ENCODE measurements at regions not wholly inside any gene's neighbourhood (a gene's known extent, or its start where the extent isn't known, plus 50 kb on each side); places are given as distances from the start of the nearest gene placed in this dataset.

DNA sequence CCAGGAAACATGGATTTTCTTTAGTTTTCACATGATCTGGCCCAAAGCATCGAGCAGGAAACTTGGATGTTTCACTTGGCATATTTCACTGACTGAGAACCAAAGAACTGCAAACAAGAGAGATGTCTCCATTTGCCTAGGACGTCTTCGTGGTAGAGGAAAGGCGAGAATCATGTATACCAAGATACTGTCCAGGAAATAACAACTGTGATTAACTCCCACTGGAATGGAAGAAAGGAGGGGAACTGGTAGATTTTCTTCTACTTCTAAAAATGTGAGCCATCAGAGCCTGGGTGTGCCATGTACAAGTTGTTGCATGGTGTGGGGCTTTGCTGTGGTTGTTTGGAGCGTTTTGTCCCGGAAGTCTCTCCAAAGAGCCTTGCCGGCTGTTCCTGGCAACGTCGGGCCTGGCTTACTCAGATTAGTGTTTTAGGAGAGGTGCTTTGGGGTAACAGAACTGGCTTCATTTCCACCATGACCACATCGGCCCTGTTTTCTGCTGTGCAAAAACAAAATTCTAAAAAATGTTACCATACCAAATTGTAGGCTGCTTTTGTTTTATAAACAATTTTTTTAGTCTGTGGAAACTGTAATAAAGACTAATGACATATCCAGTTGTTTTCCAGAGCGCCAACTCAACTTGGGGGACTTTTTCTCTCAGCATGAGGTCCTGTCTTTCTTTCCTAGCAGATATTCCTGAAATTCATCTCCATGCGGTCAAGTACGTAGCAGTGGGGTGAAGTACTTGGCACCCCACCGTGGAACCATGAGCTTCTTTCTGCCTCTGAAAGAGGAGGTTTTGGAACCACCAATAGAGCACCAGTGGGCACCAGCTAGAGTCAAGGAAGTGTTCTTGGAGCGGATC, 118.3 kb downstream of the TM2D1 start:
- H4K91ac ChIP-seq (ENCODE audit: insufficient read depth, low read depth, low read length): no peak overlapping the region
- H3K4me2 ChIP-seq (ENCODE audit: low read depth, low read length): no peak overlapping the region
- no peaks in the 10 kb centered on the region for H3K4me1 ChIP-seq (ENCODE audit: control insufficient read depth, insufficient read depth, low read length)
- WGBS, 2 experiments (ENCODE audit: extremely low coverage in 2 of 2, insufficient read length in 1 of 2): no CpG with 5 or more reads among the region's 15 CpGs
- no peaks in the 10 kb centered on the region for H3K9me3 ChIP-seq (ENCODE audit: control insufficient read depth, insufficient read depth, low read length)
- no peak overlapping the region for H3K14ac ChIP-seq (replicated peaks; ENCODE audit: low read depth, low read length)
- no peaks in the 10 kb centered on the region for H3K79me1 ChIP-seq (ENCODE audit: low read depth in 1 of 2, low read length in 2 of 2)
- no peak overlapping the region for H4K5ac ChIP-seq (ENCODE audit: low read depth, low read length)
- no peaks in the 10 kb centered on the region for H3K27me3 ChIP-seq (ENCODE audit: control insufficient read depth, insufficient read depth, low read length)
- H4K20me1 ChIP-seq (ENCODE audit: insufficient read depth, low read length): no peaks in the 10 kb centered on the region
- H2BK5ac ChIP-seq (ENCODE audit: low read depth, low read length, poor library complexity, severe bottlenecking): no peak overlapping the region
- DNase-seq (no peak), ATAC-seq (ENCODE audit: low read depth) (no peak)
- H2BK120ac ChIP-seq (ENCODE audit: low read depth, low read length): no peak overlapping the region; the same call in 1 of the 2 replicates
- POLR2A ChIA-PET (ENCODE audit: unreplicated experiment): interaction anchor here (0.6 kb wide), 1 partner anchor 609 kb away, joined by 6 read pairs; no protein-coding TSS in a partner anchor
- no peaks in the 10 kb centered on the region for H3K36me3 ChIP-seq (ENCODE audit: control insufficient read depth, insufficient read depth, low read length)
- in situ Hi-C loops (cut with MboI; ENCODE audit: low sequenced_read_pairs) (no loop called here), dilution Hi-C loops (cut with HindIII; ENCODE audit: low sequenced_read_pairs, unreplicated experiment) (no loop called here), intact Hi-C loops (cut with micrococcal nuclease) (no loop called here)
- no peak overlapping the region for H2AFZ ChIP-seq (replicated peaks; ENCODE audit: low read length, poor library complexity)
- H3K9me1 ChIP-seq (ENCODE audit: insufficient read depth, low read length): no peaks in the 10 kb centered on the region
- H3K4me3 ChIP-seq (ENCODE audit: insufficient read depth, low read depth, low read length): no peak overlapping the region
- BruUV-seq (replicated peaks): no TSS peak
- no peak overlapping the region for H4K8ac ChIP-seq (ENCODE audit: low read depth in 2 of 2, low read length in 2 of 2)
- no peak overlapping the region for H3K27ac ChIP-seq (ENCODE audit: insufficient read depth, low read length)
- no peak overlapping the region for H2AK9ac ChIP-seq (replicated peaks; ENCODE audit: low read depth, low read length, poor library complexity)
- H2AK5ac ChIP-seq (ENCODE audit: low read depth, low read length): no peak overlapping the region
- H3K18ac ChIP-seq (ENCODE audit: low read depth, low read length): no peak overlapping the region
- H3K9ac ChIP-seq (ENCODE audit: low read depth, low read length): no peak overlapping the region
- no peak overlapping the region for H3K56ac ChIP-seq (ENCODE audit: extremely low read depth, insufficient read depth, low read length)
- H2BK20ac ChIP-seq (ENCODE audit: low read depth, low read length): no peak overlapping the region
- H3K4ac ChIP-seq (ENCODE audit: low read depth, low read length): no peak overlapping the region
- H2BK15ac ChIP-seq (ENCODE audit: low read depth, low read length): no peak overlapping the region
- TF ChIP-seq CHD1 (IDR thresholded peaks at IDR 0.05; ENCODE audit: low read depth, low read length) (no peak), RCOR1 (IDR thresholded peaks at IDR 0.05; ENCODE audit: insufficient replicate concordance, low read length) (no peak), RFX5 (IDR thresholded peaks at IDR 0.05; ENCODE audit: low read depth, low read length) (no peak), RAD21 (IDR thresholded peaks at IDR 0.05; ENCODE audit: low read length) (no peak), FOS (IDR thresholded peaks at IDR 0.05; ENCODE audit: low read depth, low read length) (no peak), MXI1 (IDR thresholded peaks at IDR 0.05; ENCODE audit: borderline replicate concordance, low read depth, low read length) (no peak), CEBPB (IDR thresholded peaks at IDR 0.05; ENCODE audit: low read depth, low read length) (no peak), POLR2A (IDR thresholded peaks at IDR 0.05; ENCODE audit: low read depth, low read length) (no peak), MAFK (IDR thresholded peaks at IDR 0.05; ENCODE audit: low read depth, low read length) (no peak), SMC3 (IDR thresholded peaks at IDR 0.05; ENCODE audit: low read depth, low read length) (no peak), NFE2L2 (IDR thresholded peaks at IDR 0.05; ENCODE audit: low read depth, low read length) (no peak), MAZ (IDR thresholded peaks at IDR 0.05; ENCODE audit: borderline replicate concordance, low read depth, low read length) (no peak), BHLHE40 (IDR thresholded peaks at IDR 0.05; ENCODE audit: low read depth, low read length) (no peak)
- TF ChIP-seq, protein P1, sequence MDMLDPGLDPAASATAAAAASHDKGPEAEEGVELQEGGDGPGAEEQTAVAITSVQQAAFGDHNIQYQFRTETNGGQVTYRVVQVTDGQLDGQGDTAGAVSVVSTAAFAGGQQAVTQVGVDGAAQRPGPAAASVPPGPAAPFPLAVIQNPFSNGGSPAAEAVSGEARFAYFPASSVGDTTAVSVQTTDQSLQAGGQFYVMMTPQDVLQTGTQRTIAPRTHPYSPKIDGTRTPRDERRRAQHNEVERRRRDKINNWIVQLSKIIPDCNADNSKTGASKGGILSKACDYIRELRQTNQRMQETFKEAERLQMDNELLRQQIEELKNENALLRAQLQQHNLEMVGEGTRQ (IDR thresholded peaks at IDR 0.05; ENCODE audit: low read depth, low read length): no peak
- TF ChIP-seq, protein P2, sequence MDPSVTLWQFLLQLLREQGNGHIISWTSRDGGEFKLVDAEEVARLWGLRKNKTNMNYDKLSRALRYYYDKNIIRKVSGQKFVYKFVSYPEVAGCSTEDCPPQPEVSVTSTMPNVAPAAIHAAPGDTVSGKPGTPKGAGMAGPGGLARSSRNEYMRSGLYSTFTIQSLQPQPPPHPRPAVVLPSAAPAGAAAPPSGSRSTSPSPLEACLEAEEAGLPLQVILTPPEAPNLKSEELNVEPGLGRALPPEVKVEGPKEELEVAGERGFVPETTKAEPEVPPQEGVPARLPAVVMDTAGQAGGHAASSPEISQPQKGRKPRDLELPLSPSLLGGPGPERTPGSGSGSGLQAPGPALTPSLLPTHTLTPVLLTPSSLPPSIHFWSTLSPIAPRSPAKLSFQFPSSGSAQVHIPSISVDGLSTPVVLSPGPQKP (IDR thresholded peaks at IDR 0.05; ENCODE audit: borderline replicate concordance, low read depth, low read length): no peak
- TF ChIP-seq, protein P3, sequence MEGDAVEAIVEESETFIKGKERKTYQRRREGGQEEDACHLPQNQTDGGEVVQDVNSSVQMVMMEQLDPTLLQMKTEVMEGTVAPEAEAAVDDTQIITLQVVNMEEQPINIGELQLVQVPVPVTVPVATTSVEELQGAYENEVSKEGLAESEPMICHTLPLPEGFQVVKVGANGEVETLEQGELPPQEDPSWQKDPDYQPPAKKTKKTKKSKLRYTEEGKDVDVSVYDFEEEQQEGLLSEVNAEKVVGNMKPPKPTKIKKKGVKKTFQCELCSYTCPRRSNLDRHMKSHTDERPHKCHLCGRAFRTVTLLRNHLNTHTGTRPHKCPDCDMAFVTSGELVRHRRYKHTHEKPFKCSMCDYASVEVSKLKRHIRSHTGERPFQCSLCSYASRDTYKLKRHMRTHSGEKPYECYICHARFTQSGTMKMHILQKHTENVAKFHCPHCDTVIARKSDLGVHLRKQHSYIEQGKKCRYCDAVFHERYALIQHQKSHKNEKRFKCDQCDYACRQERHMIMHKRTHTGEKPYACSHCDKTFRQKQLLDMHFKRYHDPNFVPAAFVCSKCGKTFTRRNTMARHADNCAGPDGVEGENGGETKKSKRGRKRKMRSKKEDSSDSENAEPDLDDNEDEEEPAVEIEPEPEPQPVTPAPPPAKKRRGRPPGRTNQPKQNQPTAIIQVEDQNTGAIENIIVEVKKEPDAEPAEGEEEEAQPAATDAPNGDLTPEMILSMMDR (conservative IDR thresholded peaks at IDR 0.05; ENCODE audit: low read depth, low read length): no peak
- no peak overlapping the region for H3K23ac ChIP-seq (ENCODE audit: low read depth, low read length)
- CTCF ChIA-PET: no interaction called here
